IPS-18a (cell line): ENCODE measurements at regions not wholly inside any gene's neighbourhood (a gene's known extent, or its start where the extent isn't known, plus 50 kb on each side); places are given as distances from the start of the nearest gene placed in this dataset.
"Not testable (repeated sequence)": the region's sequence is repeated elsewhere in the genome, so short reads cannot be mapped to it uniquely, and the experiment has no call there.

ENCODE experiments used
- H3K27ac ChIP-seq: one replicate; pipeline ENCODE4 v1.5.1; 2013; ENCODE audit warnings: low read length
- H3K27me3 ChIP-seq: one replicate; pipeline ENCODE4 v1.6.1; 2013; ENCODE audit warnings: mild to moderate bottlenecking, low read length; ENCODE audit not compliant: control insufficient read depth, insufficient read depth
- H3K36me3 ChIP-seq: one replicate; pipeline ENCODE4 v1.6.1; 2013; ENCODE audit warnings: low read depth, low read length; ENCODE audit not compliant: control insufficient read depth
- H3K4me1 ChIP-seq: one replicate; pipeline ENCODE4 v1.6.1; 2013; ENCODE audit warnings: low read depth, low read length; ENCODE audit not compliant: control insufficient read depth
- H3K4me3 ChIP-seq: one replicate; pipeline ENCODE4 v1.5.1; 2013; ENCODE audit warnings: low read length
- H3K9ac ChIP-seq: one replicate; pipeline ENCODE4 v1.6.1; 2013; ENCODE audit warnings: mild to moderate bottlenecking, low read length, moderate library complexity
- H3K9me3 ChIP-seq: one replicate; pipeline ENCODE4 v1.6.1; 2013; ENCODE audit warnings: low read depth, low read length; ENCODE audit not compliant: control insufficient read depth

DNA sequence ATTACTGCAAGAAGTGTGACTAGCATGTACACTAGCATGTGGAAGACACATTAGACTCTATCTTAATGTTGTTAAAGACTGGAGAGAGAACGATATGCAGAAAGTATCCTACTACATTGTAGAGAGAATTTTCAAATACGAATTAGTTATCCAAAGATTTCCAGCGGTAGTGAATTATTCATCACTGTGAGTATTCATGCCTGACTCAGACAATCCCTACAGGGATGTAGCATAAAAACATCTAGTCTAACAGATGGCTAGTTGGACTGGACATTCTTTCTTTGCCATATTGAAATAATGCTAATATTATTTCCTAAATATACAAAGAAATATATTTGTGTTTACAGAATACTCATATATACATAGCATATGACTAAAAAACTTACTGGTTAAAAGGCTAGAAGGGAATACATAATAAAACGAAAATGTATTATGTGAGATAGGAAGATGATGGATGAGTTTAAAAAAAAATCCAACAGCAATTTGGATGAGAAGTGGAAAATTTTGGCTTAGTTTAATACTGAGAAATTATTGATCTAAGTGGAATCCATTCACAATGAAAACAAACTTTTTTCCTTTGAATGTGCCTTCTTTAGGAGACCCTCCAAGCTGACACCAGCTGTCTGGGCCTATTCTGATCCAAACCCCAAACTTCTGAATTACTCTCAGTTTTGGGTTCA is 580.7 kb downstream of the RFPL4B start:
- no peak overlapping the region for H3K4me3 ChIP-seq
- H3K4me1 ChIP-seq, result peaks cover 13% of the 10 kb centered on the region
- H3K9me3 ChIP-seq, result peaks cover 3% of the 10 kb centered on the region
- H3K9ac ChIP-seq, result no peak overlapping the region
- no peak overlapping the region for H3K27ac ChIP-seq
- H3K27me3 ChIP-seq, result no peaks in the 10 kb centered on the region
- no peaks in the 10 kb centered on the region for H3K36me3 ChIP-seq

DNA sequence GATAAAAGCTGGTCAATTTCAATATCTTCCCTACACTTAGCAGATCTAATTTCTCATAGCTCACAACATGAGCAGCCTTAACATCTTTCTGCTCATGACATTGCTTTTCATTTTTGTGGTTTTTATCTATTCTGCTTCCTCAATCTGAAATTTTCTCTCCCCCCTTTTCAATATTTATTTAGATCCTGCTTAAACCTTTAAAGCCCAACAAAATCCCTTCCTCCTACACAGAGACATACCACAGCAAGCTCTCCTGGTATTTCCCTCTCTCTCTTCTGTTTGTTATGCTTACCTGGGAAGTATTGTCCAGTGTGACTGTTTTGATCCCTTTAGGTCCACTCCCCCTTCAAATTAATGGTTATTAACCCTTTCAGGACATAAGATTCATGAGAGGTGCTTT is 582.5 kb downstream of the RFPL4B start:
- no peaks in the 10 kb centered on the region for H3K9me3 ChIP-seq
- no peak overlapping the region for H3K4me3 ChIP-seq
- H3K36me3 ChIP-seq, result no peaks in the 10 kb centered on the region
- no peak overlapping the region for H3K27ac ChIP-seq
- H3K27me3 ChIP-seq, result no peaks in the 10 kb centered on the region
- no peak overlapping the region for H3K9ac ChIP-seq
- H3K4me1 ChIP-seq, result peaks cover 16% of the 10 kb centered on the region

DNA sequence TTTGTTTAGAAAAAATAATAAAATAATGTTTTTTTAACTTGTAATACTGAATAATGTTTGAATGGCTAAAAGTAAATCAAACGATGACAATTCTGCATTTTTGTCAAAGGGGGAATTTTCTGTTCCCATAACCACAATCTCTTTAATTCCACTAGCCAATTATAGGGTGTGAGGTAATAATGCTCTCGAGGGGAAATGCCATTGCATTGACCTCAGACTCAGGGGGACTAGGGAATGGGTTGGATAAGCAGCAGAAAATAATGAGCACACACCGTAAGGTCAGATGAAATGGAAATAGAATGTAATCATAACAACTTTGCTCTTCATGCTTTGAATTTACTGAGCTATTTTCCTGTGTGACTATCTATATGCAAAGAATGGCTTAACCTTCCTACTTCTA is 584.7 kb downstream of the RFPL4B start:
- Histone ChIP-seq H3K9me3 (no peaks in the 10 kb centered on the region), H3K36me3 (no peaks in the 10 kb centered on the region), H3K4me1 (peaks cover 16% of the 10 kb centered on the region), H3K27me3 (no peaks in the 10 kb centered on the region), H3K9ac (no peak overlapping the region), H3K27ac (no peak overlapping the region), H3K4me3 (no peak overlapping the region)

DNA sequence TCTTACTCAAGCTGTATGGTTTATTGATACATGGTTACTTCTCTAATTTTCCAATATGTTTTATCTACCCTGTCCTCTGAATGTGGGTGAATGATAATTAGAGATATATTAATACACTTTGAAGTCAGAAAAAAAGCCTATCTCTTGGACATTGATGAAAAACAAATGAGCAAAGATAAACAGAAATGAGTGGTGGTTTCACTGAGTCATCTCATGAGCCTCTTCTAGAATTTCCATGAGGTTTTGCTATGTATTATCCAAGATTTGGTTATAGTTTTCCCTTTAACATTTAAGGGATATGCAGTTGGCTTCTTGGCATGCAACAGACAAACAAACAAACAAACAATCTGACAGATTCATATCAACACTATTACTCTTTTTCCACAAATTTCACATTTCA is 586.8 kb downstream of the RFPL4B start:
- no peaks in the 10 kb centered on the region for H3K9me3 ChIP-seq
- H3K27me3 ChIP-seq, result no peaks in the 10 kb centered on the region
- no peak overlapping the region for H3K4me3 ChIP-seq
- H3K4me1 ChIP-seq, result peaks cover 13% of the 10 kb centered on the region
- H3K27ac ChIP-seq, result no peak overlapping the region
- no peak overlapping the region for H3K9ac ChIP-seq
- H3K36me3 ChIP-seq, result no peaks in the 10 kb centered on the region

DNA sequence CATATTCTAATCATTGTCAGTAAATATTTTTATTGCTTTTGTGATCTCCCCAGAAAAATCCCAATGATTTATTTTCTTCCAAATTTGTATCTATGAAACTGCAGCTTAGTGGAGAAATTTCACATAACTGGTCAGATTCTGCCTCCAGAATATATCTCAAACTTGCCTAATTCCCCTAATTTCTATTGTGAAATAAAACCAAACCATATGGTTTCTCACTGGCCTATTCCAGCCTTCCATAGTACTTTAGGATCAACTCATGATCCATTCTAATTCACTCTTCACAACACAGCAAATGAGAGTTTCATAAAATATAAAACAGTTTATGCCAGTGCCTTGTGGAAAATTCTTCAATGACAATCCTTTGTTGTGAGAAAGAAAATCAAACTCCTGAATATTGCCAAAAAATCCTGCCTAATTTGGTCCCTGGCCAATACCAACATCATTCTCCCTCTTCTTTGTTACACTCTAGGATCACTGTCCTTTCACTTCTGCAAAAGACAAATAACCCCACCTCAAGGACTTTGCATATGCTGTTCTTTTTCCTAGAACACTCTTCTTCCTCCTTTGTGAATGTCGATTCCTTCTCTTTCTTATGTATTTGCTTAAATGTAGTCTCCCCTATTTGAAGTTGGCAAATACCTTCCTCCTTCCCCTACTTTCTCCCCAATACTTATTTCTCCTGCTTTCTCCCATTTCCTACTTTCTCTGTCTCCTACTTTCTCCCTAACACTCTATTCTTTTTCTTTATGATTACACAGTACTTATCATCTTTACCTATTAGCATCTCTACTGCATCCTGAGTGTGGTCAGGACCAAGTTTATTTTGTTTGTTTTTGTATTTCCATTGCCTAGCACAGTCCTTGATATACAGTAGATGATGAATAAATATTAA is 587.5 kb downstream of the RFPL4B start:
- Histone ChIP-seq H3K27ac (no peak overlapping the region), H3K9ac (no peak overlapping the region), H3K36me3 (no peaks in the 10 kb centered on the region), H3K4me3 (no peak overlapping the region), H3K9me3 (no peaks in the 10 kb centered on the region), H3K27me3 (no peaks in the 10 kb centered on the region), H3K4me1 (peaks cover 7% of the 10 kb centered on the region)

DNA sequence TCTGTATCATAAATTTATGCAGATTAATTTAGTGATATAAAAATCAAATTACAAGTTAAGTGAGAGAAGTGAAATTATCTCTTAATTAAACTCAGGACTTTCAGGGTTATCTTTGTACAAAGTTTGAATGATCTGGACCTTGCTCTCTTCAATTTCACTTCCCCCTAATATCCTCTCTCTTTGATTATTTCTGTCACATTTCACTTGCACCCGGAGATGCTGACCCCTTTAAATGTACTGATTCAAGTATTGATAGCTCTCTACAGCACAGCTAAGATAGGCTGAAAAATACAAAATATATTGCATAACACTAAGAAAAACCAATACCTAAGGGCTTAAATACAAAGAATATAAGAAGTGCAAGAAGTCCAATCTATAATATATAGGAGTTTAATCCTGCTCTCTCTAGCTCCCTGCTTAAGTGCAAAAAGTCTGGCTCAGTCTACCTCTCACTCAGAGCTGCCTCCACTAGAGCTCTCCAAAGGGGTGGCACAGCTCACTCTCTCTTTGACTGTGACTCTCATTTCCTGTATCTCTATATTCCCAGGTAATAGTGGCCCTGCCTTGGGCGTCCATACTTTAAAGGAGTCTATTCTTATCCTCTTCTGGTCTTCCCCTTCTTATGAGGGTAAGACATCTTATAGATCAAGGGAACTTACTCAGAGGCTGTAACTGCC is 588.4 kb downstream of the RFPL4B start:
- Histone ChIP-seq H3K36me3 (no peaks in the 10 kb centered on the region), H3K27me3 (no peaks in the 10 kb centered on the region), H3K9ac (no peak overlapping the region), H3K4me1 (peaks cover 3% of the 10 kb centered on the region), H3K27ac (no peak overlapping the region), H3K4me3 (no peak overlapping the region), H3K9me3 (no peaks in the 10 kb centered on the region)

DNA sequence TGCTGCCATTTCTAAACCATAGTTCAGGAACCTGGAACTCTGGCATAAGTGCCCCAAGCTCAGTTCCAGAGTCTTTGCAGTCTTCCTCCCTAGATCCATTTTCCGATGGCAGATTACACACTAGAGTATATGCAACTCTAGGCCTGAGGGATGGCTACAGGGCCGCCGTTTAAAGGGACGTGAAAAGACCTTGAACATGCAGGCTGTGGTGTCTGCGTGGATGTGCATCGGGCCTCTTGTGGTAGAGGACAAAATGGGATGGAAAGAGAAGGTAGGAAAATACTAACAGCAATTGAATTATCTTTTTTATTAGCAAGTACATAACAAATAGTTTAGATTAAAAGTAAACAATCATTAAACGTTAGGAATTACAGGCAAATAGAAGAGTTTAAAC is 588.9 kb downstream of the RFPL4B start:
- Histone ChIP-seq H3K4me1 (peaks cover 3% of the 10 kb centered on the region), H3K27ac (no peak overlapping the region), H3K4me3 (no peak overlapping the region), H3K27me3 (no peaks in the 10 kb centered on the region), H3K9me3 (no peaks in the 10 kb centered on the region), H3K36me3 (no peaks in the 10 kb centered on the region), H3K9ac (no peak overlapping the region)

DNA sequence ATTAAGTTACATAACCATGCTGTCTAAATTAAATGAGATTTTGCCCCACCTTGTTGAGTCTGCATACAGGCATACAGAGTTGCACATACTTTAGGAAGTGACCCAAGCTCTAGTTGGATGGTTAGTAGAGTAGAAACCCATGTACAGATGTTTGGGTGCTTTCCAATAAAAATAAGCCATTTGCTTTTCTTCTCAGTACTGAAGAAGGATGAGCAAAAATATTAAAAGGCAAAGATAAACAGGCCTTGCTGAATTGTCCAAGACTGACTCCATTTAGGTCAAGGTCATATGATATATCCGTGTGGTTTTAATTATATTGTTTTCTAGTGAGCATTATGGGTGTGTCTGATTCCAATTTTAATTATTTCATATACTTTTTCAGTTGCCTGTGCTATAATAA is 589.4 kb downstream of the RFPL4B start:
- Histone ChIP-seq H3K36me3 (no peaks in the 10 kb centered on the region), H3K27me3 (no peaks in the 10 kb centered on the region), H3K27ac (no peak overlapping the region), H3K4me1 (peaks cover 3% of the 10 kb centered on the region), H3K4me3 (no peak overlapping the region), H3K9ac (no peak overlapping the region), H3K9me3 (no peaks in the 10 kb centered on the region)

DNA sequence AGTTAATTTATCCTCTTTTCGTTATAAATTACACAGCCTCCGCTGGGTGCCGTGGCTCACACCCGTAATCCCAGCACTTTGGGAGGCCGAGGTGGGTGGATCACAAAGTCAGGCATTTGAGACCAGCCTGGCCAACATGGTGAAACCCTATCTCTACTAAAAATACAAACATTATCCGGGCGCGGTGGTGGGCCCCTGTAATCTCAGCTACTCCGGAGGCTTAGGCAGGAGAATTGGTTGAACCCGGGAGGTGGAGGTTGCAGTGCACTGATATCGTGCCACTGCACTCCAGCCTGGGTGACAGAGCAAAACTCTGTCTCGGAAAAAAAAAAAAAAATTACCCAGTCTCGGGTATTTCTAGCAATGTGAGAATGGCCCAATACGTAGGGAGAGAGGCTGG is 590.6 kb downstream of the RFPL4B start:
- not testable (repeated sequence) for H3K4me1 ChIP-seq, H3K27me3 ChIP-seq, H3K36me3 ChIP-seq

DNA sequence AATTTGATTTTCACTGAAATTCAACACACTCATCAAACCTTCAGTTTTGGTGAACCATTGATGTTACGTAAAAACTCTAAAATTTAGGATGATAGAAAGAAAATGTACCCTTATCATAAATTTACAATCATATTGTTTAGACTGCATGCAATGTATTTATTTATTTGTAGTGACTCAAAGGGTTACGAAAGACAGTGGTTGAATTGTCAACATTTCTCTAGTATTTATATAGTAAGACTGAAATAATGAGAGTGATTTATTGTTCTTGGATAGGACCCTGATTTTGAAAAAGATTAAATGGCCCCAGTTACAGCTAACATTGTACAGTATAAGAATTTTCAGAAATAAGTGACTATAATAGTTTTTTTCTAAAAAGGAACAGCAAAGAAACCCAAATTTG is 591.5 kb downstream of the RFPL4B start:
- no peaks in the 10 kb centered on the region for H3K36me3 ChIP-seq
- no peak overlapping the region for H3K27ac ChIP-seq
- H3K9ac ChIP-seq, result no peak overlapping the region
- no peak overlapping the region for H3K4me3 ChIP-seq
- H3K4me1 ChIP-seq, result peaks cover 3% of the 10 kb centered on the region
- no peaks in the 10 kb centered on the region for H3K9me3 ChIP-seq
- no peaks in the 10 kb centered on the region for H3K27me3 ChIP-seq

More for the DNA sequence above, 590.6 kb downstream of the RFPL4B start:
- H3K4me3 ChIP-seq, H3K9me3 ChIP-seq, H3K27ac ChIP-seq, H3K9ac ChIP-seq: not testable (repeated sequence)

DNA sequence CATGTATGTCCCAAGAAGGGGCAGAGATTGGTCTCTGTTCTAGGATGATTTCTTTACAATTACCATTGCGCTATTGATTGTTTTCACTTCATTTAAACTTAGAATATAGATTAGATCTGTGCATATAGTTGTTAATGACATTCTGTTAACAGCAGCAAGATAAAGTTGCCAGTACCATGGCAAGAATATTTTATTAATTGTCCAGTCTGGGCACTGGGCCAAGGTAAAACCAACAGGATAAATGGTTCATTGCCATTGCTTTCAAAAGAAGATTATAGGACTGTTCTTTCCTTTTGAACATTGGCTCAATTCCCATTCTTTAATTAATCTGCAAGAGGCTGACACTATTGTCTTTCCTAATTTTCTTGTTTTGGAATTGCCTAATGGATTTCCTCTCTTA is 592.4 kb downstream of the RFPL4B start:
- Histone ChIP-seq H3K9me3 (no peaks in the 10 kb centered on the region), H3K4me3 (no peak overlapping the region), H3K4me1 (no peaks in the 10 kb centered on the region), H3K27me3 (no peaks in the 10 kb centered on the region), H3K9ac (no peak overlapping the region), H3K27ac (no peak overlapping the region), H3K36me3 (no peaks in the 10 kb centered on the region)
